Coronary artery (tissue), 2 donors: ENCODE measurements at regions not wholly inside any gene's neighbourhood (a gene's known extent, or its start where the extent isn't known, plus 50 kb on each side); places are given as distances from the start of the nearest gene placed in this dataset.

Experiments
- DNase-seq: peaks from one replicate; pipeline ENCODE4 v3.0.0-alpha.2; 2017; ENCODE audit warnings: low spot score
- H3K27ac ChIP-seq, 2 donors: fragments of 200-600 bp; sonication (generic); one replicate each; pipeline ENCODE4 v1.5.1; 2016 to 2019
- H3K4me3 ChIP-seq: fragments of 200-600 bp; sonication (generic); 2 replicates; pipeline ENCODE4 v1.5.1; 2016; ENCODE audit warnings: mild to moderate bottlenecking, moderate library complexity
- CTCF ChIP-seq: fragments of 200-600 bp; sonication (generic); IDR thresholded peaks from one replicate; pipeline ENCODE4 v1.5.1; 2019; ENCODE audit warnings: antibody characterized with exemption

DNA sequence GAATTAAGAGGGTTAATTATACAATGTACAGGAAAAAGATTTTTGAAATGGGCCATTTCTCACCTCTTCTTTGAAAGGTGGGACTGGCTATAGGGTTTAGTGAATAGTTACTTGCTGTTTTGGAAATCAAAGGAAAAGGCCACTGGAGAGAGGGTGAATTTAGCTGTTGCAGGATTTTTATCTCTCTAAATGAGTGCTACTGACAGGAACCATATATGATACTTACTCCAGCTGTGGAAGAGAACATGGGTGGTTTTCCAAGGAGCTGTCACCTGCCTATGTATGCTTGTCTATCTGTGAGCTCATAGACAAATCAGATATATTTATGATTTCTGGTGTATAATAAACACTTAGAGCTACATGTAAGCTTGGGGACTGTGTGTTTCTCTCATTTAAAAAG lies 430.4 kb downstream of the MTX2 start:
- no peak for TF ChIP-seq CTCF
- no peak overlapping the region for H3K4me3 ChIP-seq
- no peak overlapping the region for H3K27ac ChIP-seq
- DNase-seq: no peak

DNA sequence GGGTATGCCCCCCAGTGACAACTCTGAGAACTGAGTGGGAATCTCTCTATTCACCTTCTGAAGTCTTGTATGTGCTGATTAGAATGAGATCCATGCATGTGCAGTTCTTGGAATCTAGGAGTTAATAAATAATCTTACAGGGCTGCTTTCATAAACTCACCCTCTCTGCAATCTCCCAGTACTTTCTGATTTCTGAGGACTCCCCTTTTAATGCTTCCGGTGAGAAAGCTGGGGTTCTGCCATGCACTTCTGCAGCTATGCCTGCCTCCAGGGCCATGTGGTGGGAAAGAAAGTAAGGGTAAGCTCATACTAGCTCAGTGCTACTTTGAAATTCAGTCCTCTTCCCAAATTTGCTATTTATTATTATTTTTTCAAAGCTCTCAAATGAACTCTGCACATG lies 432.9 kb downstream of the MTX2 start:
- no peak for TF ChIP-seq CTCF
- H3K27ac ChIP-seq: no peak overlapping the region
- DNase-seq: no peak
- H3K4me3 ChIP-seq: no peak overlapping the region

DNA sequence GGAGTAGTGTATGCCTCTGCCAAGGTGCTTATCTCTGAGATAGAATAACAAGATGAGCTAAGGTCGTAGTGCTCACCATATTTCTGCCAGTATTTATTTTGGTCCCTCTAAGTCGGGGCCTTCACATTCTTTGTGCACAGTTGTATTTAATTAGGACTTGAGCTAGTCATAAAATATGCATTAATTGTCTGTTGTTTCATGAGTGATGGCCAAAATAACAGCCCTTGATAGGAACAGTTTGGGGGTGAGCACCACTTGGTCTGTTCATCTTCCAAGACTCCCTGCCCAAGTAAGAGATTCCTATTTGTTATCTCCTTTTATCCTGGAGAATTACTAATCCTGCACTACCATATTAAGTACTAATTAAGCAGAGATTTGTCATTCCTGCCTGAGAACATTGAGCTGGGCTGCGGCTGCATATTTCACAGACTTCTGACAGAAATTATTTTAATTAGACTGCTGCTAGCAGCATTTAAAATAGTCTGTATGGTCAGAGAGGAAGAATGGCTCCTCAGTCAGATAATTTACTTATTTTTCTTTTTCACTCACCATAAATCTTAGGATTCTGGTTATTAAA lies 435.1 kb downstream of the MTX2 start:
- no peak for TF ChIP-seq CTCF
- no peak overlapping the region for H3K27ac ChIP-seq
- no peak overlapping the region for H3K4me3 ChIP-seq
- no peak for DNase-seq

DNA sequence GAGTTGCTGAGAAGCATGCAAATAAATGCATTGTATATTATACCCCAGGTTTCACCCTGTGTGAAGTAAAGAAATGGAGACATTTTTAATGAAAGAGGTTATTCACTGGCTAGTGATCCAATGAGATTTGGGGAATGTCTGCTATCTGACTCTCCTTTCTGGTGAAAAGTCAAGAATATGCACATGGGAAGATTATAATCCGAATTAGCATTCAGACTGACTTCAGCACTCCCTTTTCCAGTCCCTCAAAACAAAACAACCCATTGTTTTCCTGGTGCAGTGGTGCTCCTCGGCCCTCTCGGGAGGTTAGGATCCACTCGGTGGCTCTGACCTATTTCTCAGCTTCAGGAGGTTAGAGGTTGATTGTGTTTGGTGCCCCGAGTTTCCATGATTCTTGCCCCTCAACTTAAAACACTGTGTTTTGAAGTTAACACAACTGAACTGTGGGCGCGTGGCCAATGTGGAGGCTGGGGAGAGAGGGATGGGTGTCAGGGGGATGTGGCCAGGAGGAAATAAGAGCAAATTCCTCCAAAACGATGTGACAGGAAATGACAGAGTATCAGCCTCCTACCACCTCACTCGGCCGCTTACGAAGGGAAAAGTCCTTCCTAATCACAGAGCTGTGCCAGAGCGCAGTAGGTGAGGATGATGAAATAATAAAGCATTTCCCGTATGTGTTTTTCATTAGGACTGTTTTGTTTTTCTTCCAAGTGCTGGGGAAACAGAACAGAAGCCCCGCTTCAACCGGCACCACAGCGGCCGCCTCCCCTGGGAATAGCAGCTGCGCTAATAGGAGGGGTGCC lies 440.1 kb downstream of the MTX2 start:
- DNase-seq: no peak
- TF ChIP-seq CTCF: no peak
- no peak overlapping the region for H3K4me3 ChIP-seq
- peak overlapping the region in 1 of 2 donors; percentile 37 for H3K27ac ChIP-seq

DNA sequence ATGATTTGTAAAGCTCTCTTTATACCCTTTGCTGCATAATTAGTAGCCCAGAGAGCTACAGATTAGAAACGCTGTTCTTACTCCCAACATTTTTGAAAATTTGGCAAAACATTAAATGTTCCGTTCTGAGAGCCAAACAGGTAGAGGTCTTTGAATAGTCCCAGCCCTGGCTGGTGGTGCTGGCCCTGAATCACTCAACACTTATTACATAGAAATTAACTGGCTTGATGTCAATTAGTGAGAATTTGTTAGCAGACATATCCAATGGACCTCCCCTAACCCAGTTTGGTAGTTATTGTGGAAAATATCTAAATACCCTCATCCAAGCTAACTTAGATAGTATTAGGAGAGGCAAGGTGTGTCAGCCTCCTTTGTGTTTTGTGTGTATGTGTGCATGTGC lies 440.7 kb downstream of the MTX2 start:
- no peak for DNase-seq
- Histone ChIP-seq H3K4me3 (no peak overlapping the region), H3K27ac (peak overlapping the region in 1 of 2 donors; percentile 37)
- no peak for TF ChIP-seq CTCF

DNA sequence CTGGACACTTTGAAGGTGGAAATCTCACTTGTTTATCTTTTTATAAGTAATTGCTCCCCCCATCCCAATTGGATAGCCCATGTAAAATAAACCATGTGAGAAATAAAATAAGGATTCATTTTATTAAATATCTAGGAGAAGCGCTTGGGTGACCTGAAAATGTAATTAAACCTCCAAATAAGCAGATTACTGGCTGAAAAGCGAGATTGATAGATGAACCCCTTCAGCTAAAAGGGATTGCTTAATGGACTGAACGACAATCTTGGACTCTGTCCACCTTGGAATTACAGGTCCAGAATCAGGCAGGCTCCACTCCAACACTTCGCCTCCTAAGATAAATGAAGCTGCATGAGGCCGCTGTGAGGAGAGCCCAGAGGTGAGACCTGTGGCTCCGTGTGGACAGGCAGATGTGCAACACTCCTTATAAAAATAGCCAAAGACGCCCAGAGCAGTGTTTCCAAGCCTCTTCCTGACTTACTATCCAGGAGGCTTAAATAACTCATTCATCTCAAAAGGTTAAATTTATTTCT lies 441.5 kb downstream of the MTX2 start:
- no peak overlapping the region for H3K27ac ChIP-seq
- no peak overlapping the region for H3K4me3 ChIP-seq
- TF ChIP-seq CTCF: no peak
- DNase-seq: no peak
